ENCODE measurements at regions not wholly inside any gene's neighbourhood (a gene's known extent, or its start where the extent isn't known, plus 50 kb on each side); places are given as distances from the start of the nearest gene placed in this dataset.
"Not testable (repeated sequence)": the region's sequence is repeated elsewhere in the genome, so short reads cannot be mapped to it uniquely, and the experiment has no call there.

DNA sequence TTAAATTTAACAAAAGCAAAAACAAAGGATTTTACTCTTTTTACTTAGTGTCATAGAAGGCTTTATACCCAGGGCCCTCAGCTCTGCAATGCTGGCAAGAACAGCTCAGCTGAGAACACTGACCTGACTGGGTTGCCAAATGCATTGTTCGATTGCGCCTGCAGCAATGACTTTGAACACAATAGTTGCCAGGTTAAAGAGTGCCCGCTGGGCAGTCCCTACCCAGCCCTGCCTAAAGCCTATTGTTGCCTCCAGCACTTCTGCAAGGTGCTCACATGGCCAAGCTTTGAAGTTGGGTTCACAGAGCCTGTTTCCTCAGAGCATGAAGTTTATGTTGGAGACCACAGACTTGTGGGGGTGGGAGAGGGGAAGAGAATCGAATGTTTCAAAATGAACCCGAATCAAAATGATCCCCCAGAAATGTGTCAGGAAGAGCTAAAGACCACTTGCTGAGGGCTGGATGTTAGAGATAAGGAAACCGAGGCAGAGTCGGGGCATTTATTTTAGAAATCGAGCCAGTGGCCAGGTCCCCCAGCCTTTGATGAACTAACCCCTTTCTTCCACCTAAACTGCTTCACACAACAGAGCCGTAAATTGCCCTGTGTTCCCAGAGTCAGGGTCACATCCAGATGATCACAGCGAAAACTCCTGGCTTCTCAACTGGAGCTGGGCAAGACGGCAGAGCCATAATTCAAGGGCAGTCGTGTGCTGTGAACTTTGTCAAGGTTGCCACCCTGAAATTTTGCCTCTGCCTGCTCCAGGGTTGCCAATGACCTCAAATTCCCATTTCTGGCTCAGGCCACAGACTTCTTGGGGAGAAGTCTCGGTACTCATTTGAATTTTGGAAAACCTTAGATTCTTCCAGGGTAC, 55.0 kb downstream of the FOXA2 start:
- DNase-seq, result no peak

DNA sequence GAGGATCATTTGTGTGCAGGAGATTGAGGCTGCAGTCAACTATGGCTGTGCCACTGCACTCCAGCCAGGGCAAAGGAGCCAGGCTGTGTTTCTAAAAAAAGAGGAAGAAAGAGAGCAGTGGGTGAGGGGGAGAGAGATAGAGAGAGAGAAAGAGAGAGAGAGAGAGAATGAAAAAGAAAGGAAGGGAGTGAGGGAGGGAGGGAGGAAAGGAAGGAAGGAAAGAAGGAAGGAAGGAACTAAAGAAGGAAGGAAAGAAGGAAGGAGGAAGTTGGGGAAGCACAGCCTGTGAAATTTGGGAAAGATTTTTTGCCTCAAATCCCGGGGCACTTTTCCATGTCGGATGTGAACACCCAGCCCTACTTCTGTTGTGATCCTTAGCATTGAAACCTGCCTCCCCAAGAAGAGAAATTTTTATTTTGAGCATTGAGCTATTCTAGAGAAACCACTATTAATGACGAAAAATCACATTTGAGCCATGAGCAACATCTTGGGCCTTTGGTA, 57.8 kb downstream of the FOXA2 start:
- DNase-seq, result no peak

DNA sequence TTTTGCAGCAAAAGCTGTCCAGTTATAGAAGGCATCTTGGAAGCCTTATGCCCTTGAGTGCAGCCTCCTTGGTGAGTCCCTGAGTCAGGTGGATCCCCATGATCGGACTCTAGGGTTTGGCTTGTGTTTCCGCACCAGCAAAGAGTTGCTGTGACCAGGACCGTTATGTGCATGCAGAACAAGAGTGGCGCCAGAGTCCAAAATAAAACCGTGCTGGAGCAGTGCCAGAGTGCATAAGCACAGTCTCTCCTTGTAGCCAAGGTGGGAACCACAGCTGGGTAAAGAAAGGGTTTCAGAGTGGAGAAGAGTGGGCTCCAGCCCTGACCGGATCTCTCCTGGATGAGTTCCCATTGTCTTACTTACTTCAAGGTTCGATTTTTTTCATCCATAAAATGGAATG, 58.6 kb downstream of the FOXA2 start:
- DNase-seq, result no peak

- DNase-seq, result no peak
Observed at GRCh38 chr20:22525069-22525820, 59.1 kb downstream of the FOXA2 start.

- DNase-seq, result no peak
Observed at GRCh38 chr20:22524393-22525015, 59.9 kb downstream of the FOXA2 start.

DNA sequence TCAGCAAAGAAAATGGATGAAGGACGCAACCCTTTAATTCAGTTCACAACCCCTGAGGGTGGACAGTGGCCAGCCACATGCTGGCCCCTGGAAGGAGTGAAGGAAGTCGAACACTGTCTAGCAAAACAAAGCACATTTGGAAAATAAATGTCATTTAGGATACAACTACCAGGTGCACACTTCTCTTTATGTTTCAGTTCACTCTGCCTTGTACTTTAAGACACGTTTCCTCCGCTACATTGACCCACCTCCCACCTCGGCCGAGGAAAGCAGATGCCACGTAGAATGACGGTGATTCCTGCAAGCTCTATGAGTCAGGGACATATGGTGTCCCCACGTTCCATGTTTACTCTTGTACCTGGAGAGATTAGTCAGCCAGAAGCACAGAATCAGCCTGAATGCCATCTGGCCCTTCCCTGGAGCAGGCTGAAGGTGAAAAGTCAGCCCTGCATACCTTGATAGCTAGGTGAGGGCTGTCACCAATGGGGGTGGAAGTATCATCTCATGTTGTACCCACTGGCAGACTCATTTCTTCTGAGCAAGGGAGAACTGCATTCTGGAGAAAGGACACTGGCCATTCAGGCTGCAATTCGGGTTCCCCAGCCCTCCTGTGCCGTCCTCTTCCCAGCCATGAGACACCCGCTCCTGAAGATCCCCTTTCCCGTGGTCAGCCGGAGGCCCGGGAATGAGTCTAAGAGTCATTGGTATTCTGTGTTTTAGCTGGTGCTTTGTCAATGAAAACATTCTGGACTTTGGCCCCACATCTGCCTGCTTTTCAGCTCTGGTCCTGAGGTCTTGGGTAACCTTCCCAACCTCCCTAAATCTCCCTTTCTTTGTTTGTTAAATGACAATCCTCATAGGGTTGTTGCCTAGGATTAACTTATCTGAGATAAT, 60.6 kb downstream of the FOXA2 start:
- DNase-seq, result no peak

GRCh38 chr20:22523128-22523498, 61.3 kb downstream of the FOXA2 start:
- DNase-seq, result no peak

DNA sequence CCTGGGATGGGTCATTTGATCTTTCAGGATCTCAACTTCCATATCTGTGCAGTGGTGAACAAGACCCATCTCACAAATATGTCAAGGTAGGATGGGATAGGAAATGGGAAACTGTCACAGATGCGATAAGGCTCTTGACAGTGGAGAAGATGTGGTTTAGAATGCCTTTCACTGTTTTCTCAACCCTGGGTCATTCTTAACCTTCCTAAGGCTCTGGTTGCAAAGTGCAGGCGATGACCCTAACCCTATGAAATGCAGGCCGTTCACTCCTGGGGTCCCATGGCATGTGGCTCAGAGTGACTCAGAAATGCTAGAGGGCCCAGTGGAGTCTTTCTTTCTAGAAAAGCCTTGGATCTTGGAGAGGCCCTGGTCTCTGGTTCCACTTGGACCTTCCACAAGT, 61.7 kb downstream of the FOXA2 start:
- DNase-seq, result no peak

GRCh38 chr20:22521940-22522339, 62.4 kb downstream of the FOXA2 start:
- DNase-seq, result not testable (repeated sequence)

DNA sequence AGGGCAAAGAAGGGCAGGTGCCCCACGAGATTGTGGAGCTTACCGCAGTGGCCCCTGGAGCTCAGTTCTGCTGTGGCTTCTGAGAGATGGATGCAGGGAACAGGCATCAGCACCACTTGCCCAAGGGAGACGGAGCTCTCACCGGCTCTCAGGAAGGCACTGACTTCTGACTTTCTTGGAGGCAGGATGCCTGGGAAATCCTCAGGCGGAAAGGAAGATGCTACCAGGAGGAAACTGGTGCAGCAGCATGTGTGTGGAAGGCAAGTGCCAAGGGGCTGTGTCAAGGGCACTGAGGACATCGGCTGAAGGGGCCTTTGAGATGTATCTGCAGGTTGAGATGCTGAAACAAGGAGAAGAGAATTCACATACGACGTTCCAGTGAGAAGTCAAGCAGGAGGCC, 64.0 kb downstream of the FOXA2 start:
- DNase-seq, result no peak

DNA sequence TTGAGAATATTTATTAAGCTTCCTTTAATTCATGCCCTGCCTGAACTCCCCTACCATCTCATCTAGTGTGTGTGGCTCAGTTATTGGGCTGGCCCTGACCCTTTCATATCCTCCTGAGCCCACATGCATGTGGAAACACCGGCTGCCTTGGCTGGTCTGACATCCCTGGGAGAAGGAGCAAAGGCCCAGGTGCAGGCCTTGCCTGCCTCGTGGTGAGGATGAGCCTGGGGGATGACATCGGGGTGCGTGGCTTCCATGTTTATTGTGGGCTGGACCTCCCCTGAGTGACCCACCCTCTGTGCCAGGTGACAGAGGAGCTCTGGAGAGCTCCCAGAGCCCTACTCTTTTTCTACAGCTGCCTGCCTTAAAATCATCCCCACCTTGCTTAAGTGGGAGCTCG, 69.1 kb downstream of the FOXA2 start:
- no peak for DNase-seq

DNA sequence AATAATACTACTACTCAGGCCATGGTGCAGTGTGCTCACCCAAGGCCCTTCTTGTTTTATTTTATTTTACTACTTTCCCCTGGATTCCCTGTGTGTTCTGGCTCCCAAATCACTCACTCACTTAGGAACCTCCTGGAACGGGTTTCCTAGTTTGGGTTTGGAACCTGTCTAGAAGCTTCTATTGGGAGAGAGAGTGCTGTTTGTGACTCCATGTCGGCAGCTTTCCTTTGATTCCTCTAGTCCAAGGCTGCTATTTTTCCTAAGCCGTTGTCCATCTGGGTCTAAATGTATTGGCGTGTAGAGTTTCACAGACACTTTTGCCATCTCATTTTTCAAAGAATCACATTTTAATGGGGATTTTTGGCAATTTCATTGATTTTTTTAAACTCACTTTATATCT, 70.8 kb downstream of the FOXA2 start:
- DNase-seq, result no peak

- DNase-seq, result no peak
Observed at GRCh38 chr20:22512911-22513489, 71.4 kb downstream of the FOXA2 start.

DNA sequence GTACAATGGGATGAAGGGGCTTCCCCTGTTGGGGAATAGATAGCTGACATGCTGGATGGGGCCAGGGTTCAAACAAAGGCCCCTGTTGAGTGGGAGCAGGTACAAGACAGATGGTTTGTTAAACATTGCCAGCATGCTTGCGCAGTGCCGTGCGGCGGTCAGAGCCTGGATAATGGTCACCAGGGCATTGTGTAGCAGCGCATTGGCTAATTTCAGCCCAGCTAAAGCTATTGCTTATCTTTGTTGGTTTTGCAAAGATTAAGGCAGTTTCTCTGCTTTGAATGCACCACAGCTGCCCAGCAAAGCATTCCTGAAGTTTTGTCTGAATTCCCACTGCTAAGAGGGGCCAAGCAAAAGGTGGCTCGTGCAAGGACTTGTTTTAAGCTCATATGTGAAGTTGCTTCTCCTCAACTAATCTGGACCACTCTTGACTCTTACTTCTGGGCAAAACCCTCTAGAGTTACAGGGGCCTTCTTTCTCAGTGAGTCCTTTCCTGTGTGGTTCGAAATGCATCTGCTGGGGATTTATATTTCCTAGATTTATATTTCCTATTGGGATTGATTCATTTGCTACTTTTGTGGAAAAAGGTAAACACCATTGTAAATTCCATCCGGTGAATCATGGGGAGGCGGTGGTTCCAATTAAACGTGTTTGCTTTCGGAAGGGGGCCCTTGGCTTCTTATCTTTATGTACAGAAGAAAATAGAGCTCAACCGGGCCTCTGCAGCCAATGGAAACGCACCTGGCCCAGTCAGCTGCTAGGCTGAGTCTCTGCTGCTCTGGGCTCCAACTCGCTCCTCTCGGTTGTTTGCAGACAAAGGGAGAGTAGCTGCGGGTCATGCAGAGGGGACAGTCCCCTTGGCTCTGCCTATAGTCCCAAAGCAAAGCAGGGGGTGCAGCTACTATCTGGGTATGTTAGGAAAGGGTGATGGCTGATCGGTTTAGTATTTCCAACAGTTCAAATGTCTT, 72.1 kb downstream of the FOXA2 start:
- DNase-seq, result no peak

- DNase-seq, result no peak
Observed at GRCh38 chr20:22509843-22510147, 74.6 kb downstream of the FOXA2 start.

DNA sequence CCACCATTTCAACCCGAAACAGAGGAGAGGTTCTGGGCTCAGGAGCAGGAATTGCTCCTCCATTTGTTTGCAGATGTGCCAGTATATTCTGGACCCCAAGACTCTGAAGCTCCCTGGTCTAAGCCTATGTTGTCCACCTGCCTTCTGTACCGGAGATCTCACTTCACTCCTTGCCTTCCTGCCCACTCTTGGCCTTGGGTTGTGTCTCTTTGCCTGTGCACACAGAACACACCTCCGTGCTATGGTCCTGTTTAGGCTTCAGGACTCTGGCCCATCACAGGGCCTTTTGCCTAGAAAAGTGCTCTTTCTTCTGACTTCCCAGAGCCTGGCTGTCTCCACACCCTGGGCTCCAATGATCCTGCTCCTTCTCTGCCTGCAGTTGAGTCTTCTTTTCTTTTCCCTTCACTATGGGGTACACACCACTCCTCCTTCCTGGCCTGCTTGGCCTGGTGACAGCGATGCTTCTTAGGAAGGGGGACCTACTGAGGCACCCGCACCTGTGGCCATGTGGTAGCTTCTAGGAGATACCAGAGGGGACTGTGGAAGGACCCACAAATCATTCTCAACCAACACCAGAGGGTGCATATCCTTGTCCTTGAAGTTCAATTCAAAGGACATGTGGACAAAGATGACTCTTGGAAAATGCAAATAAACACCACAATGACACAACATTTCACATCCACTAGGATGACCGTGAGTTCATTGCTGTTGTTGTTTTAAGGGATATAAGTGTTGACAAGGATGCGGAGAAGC, 75.1 kb downstream of the FOXA2 start:
- DNase-seq, result no peak

DNA sequence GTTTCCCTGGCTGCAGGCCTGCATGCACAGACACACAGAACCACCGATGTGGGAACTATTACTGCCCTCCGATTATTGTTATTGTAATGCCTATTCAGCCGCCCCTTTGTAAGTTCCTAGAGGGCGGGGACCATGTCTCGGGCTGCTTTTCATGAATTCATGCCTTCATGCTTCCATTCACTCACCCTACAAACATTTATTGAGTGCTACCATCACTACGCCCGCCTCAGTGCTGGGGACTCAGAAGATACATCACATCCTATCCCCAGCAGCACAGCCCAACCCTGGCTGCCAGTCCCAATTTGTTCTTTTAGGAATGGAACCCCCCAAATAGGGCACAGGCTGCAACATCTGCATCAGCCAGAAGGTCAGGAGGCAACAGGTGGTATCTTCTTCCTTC, 75.9 kb downstream of the FOXA2 start:
- DNase-seq, result no peak

- DNase-seq, result no peak
Observed at GRCh38 chr20:22507240-22507961, 77.0 kb downstream of the FOXA2 start.

DNA sequence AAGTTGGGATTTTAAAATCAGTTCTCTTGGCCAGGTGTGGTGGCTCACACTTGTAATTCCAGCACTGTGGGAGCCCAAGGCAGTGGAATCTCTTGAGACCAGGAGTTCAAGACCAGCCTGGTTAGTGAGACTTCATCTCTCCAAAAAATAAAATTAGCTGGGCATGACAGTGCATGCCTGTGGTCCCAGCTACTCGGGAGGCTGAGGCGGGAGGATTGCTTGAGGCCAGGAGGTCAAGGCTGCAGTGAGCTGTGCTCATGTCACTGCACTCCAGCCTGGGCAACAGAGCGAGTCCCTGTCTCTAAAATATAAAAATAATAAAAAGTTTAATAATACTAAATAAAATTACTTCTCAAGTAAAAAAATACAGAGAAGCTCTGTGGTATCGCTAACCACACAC, 77.5 kb downstream of the FOXA2 start:
- DNase-seq, result no peak

Measured in left kidney (tissue), 1 donor.